DOHH2 (cell line): ENCODE measurements at regions not wholly inside any gene's neighbourhood (a gene's known extent, or its start where the extent isn't known, plus 50 kb on each side); places are given as distances from the start of the nearest gene placed in this dataset.

Source experiments
- H3F3A ChIP-seq: fragments of 200-600 bp; sonication (generic), shearing (Covaris generic); 2 replicates; pipeline ENCODE4 v1.6.0; 2016; ENCODE audit warnings: antibody characterized with exemption, mild to moderate bottlenecking; ENCODE audit not compliant: control insufficient read depth, insufficient read depth
- H3K27ac ChIP-seq: fragments of 200-600 bp; sonication (generic); 2 replicates; pipeline ENCODE4 v1.5.1; 2014; ENCODE audit warnings: low read depth, mild to moderate bottlenecking, low read length, moderate library complexity
- H3K27me3 ChIP-seq: fragments of 200-600 bp; sonication (generic); 2 replicates; pipeline ENCODE4 v1.6.1; 2014; ENCODE audit warnings: mild to moderate bottlenecking, low read length, mixed read lengths; ENCODE audit not compliant: control insufficient read depth
- H3K36me3 ChIP-seq: fragments of 200-600 bp; sonication (generic); 2 replicates; pipeline ENCODE4 v1.6.1; 2014; ENCODE audit warnings: mild to moderate bottlenecking, low read length, moderate library complexity, mixed read lengths; ENCODE audit not compliant: control insufficient read depth
- H3K4me1 ChIP-seq: fragments of 200-600 bp; sonication (generic); 2 replicates; pipeline ENCODE4 v1.6.1; 2014; ENCODE audit warnings: mild to moderate bottlenecking, low read length, mixed read lengths; ENCODE audit not compliant: control insufficient read depth
- H3K4me2 ChIP-seq: fragments of 200-600 bp; sonication (generic); 2 replicates; pipeline ENCODE4 v1.6.0; 2014; ENCODE audit warnings: mild to moderate bottlenecking, low read length, moderate library complexity
- H3K4me3 ChIP-seq: fragments of 200-600 bp; sonication (generic); 2 replicates; pipeline ENCODE4 v1.5.1; 2014; ENCODE audit warnings: mild to moderate bottlenecking, low read length, mixed read lengths
- H3K79me2 ChIP-seq: fragments of 200-600 bp; sonication (generic); 2 replicates; pipeline ENCODE4 v1.6.1; 2014; ENCODE audit warnings: mild to moderate bottlenecking, low read length, mixed read lengths; ENCODE audit not compliant: control insufficient read depth
- H3K9me2 ChIP-seq: fragments of 200-600 bp; sonication (generic); replicated peaks from 2 replicates; pipeline ENCODE4 v1.6.1; 2014; ENCODE audit warnings: mild to moderate bottlenecking, low read length, mixed read lengths; ENCODE audit not compliant: control insufficient read depth
- H3K9me3 ChIP-seq: fragments of 200-600 bp; sonication (generic); 2 replicates; pipeline ENCODE4 v1.6.1; 2014; ENCODE audit warnings: antibody characterized with exemption, low read length, mixed read lengths; ENCODE audit not compliant: control insufficient read depth, insufficient read depth
- H4K20me1 ChIP-seq: fragments of 200-600 bp; sonication (generic); 2 replicates; pipeline ENCODE4 v1.6.0; 2014; ENCODE audit warnings: low read depth, mild to moderate bottlenecking, antibody characterized with exemption, low read length, moderate library complexity; ENCODE audit not compliant: control insufficient read depth, insufficient read depth
- CTCF ChIP-seq: fragments of 200-600 bp; sonication (generic); IDR thresholded peaks from one replicate; pipeline ENCODE4 v1.5.1; 2014; ENCODE audit warnings: antibody characterized with exemption, mild to moderate bottlenecking, low read depth, low read length; ENCODE audit not compliant: poor library complexity, severe bottlenecking
- EZH2phosphoT487 ChIP-seq: fragments of 200-600 bp; sonication (generic); IDR thresholded peaks from 2 replicates; pipeline ENCODE4 v1.6.1; 2017; ENCODE audit warnings: borderline replicate concordance, mild to moderate bottlenecking, antibody characterized with exemption, low read length, moderate library complexity, mixed read lengths

DNA sequence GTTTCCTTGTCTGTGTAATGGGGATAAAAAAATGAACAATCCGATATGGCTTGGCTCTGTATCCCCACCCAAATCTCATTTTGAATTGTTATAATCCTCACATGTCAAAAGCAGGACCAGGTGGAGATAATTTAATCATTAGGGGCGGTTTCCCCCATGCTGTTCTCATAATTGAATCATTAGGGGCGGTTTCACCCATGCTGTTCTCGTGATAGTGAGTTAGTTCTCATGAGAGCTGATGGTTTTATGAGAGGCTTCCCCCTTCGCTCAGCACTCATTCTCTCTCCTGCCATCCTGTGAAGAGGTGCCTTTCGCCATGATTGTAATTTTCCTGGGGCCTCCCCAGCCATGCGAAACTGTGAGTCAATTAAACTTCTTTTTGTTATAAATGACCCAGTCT is 633.5 kb downstream of the RAPGEF2 start:
- H3K79me2 ChIP-seq, result no peaks in the 10 kb centered on the region
- no peaks in the 10 kb centered on the region for H3F3A ChIP-seq
- no peaks in the 10 kb centered on the region for H4K20me1 ChIP-seq
- H3K4me2 ChIP-seq, result no peak overlapping the region
- H3K9me3 ChIP-seq, result no peaks in the 10 kb centered on the region
- H3K27me3 ChIP-seq, result no peaks in the 10 kb centered on the region
- no peaks in the 10 kb centered on the region for H3K36me3 ChIP-seq
- H3K4me1 ChIP-seq, result no peaks in the 10 kb centered on the region
- H3K4me3 ChIP-seq, result no peak overlapping the region
- no peak for TF ChIP-seq EZH2phosphoT487
- TF ChIP-seq CTCF, result no peak
- H3K27ac ChIP-seq, result no peak overlapping the region
- no peaks in the 10 kb centered on the region for H3K9me2 ChIP-seq

DNA sequence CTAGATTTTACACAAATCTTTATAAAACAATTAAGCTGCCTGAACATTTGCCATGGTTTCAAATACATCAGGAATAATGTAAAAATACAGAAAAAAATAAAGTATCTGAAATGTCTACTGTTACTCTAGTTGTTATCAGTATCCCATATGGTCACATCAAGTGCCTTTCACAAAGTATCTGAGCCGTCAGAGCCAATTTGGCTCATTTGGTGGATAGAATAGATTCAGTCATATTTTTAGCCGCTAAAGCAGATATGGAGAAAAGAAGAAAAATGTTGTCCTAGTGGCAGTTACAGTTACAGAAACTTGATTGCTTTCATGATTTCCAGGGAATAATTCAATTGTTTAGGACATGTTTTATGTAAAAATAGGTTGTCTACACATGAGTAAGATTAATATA is 641.1 kb downstream of the RAPGEF2 start:
- Histone ChIP-seq H3F3A (no peaks in the 10 kb centered on the region), H4K20me1 (no peaks in the 10 kb centered on the region), H3K4me2 (no peak overlapping the region), H3K4me1 (no peaks in the 10 kb centered on the region), H3K9me2 (no peaks in the 10 kb centered on the region), H3K9me3 (no peaks in the 10 kb centered on the region), H3K36me3 (no peaks in the 10 kb centered on the region), H3K79me2 (no peaks in the 10 kb centered on the region), H3K4me3 (no peak overlapping the region), H3K27me3 (no peaks in the 10 kb centered on the region), H3K27ac (no peak overlapping the region)
- TF ChIP-seq CTCF (no peak), EZH2phosphoT487 (no peak)

GRCh38 chr4:159747983-159748382 is 645.1 kb downstream of the RAPGEF2 start:
- Histone ChIP-seq H3F3A (no peaks in the 10 kb centered on the region), H3K36me3 (no peaks in the 10 kb centered on the region), H3K4me2 (no peak overlapping the region), H4K20me1 (no peaks in the 10 kb centered on the region), H3K27ac (no peak overlapping the region), H3K4me3 (no peak overlapping the region), H3K79me2 (no peaks in the 10 kb centered on the region), H3K4me1 (no peaks in the 10 kb centered on the region), H3K9me2 (no peaks in the 10 kb centered on the region), H3K9me3 (no peaks in the 10 kb centered on the region), H3K27me3 (no peaks in the 10 kb centered on the region)
- TF ChIP-seq CTCF (no peak), EZH2phosphoT487 (no peak)

DNA sequence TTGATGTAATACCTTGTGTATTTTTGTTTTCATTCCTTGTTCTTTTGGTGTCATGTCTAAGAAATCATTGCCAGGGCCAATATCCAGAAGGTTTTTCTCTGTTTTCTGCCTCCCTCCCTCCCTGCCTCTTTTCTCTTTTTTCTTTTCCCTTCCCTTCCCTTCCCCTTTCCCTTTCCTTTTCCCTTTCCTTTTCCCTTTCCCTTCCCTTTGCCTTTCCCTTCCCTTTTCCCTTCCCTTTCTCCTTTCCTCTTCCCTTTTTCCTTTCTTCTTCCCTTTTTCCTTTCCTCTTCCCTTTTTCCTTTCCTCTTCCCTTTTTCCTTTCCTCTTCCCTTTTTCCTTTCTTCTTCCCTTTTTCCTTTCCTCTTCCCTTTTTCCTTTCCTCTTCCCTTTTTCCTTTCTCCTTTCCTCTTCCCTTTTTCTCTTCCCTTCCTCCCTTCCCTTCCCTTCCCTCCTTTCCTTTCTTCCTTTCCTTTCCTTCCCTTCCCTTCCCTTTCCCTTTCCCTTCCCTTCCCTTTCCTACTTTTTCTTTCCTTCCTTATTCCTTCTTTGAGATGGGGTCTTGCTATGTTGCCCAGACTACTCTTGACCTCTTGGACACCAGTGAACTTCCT is 646.1 kb downstream of the RAPGEF2 start:
- TF ChIP-seq EZH2phosphoT487 (no peak), CTCF (no peak)
- no peaks in the 10 kb centered on the region for H4K20me1 ChIP-seq
- H3K27ac ChIP-seq, result no peak overlapping the region
- H3K36me3 ChIP-seq, result no peaks in the 10 kb centered on the region
- H3K27me3 ChIP-seq, result no peaks in the 10 kb centered on the region
- no peaks in the 10 kb centered on the region for H3F3A ChIP-seq
- H3K79me2 ChIP-seq, result no peaks in the 10 kb centered on the region
- no peaks in the 10 kb centered on the region for H3K4me1 ChIP-seq
- H3K4me3 ChIP-seq, result no peak overlapping the region
- no peaks in the 10 kb centered on the region for H3K9me3 ChIP-seq
- H3K4me2 ChIP-seq, result no peak overlapping the region
- no peaks in the 10 kb centered on the region for H3K9me2 ChIP-seq
